Occipital lobe (tissue), 1 donor: ENCODE measurements at regions not wholly inside any gene's neighbourhood (a gene's known extent, or its start where the extent isn't known, plus 50 kb on each side); places are given as distances from the start of the nearest gene placed in this dataset.

ENCODE experiments used
- DNase-seq: peaks from one replicate; lab custom pipeline; 2025; lab: John Stamatoyannopoulos, UW

DNA sequence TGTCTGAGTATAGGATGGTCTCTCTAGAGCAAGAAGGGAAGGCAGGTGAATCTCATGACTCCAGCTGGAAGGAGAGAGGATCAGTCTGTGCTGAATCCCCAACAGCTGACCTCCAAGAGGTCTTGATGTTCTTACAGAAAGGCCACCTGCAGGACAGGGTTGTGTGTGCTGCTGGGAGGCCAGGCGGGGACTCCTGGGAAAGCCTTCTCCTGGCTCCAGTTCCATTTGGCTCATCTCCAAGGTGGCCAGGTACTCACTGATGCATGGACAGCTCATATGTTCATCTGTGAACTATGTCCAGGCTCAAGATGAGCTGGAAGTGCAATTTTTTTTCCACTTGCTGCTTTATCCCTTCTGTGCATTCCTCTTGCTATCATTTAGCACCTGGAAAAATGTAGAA, 730.2 kb upstream of the RBFOX1 start:
- no peak for DNase-seq

DNA sequence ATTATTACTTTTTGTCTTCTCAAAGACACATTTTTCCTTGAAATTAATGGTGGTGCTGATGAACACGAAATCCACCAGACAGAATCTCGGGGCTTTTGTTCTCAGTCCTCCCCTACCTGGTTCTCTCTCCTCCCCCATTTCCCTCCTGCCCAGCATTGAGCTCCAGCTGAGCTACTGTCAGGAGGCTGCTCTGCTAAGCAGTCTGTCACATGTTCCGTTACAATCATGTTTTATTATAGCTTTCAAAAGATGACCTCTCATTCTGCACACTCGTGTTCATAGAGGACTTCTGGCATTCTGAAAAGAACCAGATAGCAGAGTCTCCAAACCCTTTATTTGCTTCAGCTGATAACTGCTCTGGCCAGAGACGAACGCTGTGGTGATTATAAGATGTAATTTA, 732.5 kb upstream of the RBFOX1 start:
- DNase-seq, result no peak

DNA sequence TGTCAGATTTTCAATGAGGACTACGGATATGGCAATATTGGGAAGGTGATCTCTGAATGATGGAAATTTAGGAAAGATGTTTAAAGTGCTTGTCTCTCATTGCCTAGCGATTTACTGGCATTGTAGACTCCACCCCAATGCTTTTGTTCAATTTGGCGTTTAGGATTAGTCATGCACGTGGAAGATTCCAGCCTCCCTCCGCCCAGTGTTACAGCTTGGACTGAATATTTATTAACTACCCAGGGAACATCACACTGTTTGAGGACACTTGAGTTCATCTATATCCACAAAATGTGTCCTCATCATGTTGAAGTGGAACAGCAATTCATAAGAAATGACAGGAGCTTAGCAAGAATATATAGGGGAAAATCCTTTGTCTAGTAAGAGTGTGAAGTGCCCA, 738.8 kb upstream of the RBFOX1 start:
- DNase-seq, result no peak

- no peak for DNase-seq
Observed at GRCh38 chr16:6576606-6577005, 756.0 kb upstream of the RBFOX1 start.

GRCh38 chr16:6576113-6576512, 756.5 kb upstream of the RBFOX1 start:
- DNase-seq, result no peak

DNA sequence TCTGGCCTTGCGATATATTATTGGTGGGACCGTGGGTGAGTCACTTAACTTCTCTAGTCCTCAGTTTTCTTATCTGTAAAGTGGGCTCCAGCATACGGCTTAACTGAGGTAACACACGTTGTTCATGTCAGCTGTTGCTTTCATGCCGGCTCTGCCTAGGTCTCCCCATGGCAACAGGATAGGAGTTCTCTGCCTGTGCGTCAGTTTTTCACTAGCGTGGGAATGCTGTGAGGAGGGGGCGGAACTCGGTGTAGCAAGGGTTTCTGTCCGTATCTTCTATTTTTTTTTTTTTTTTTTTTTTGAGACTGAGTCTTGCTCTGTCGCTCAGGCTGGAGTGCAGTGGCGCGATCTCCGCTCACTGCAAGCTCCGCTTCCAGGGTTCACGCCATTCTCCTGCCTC, 758.5 kb upstream of the RBFOX1 start:
- DNase-seq, result no peak

DNA sequence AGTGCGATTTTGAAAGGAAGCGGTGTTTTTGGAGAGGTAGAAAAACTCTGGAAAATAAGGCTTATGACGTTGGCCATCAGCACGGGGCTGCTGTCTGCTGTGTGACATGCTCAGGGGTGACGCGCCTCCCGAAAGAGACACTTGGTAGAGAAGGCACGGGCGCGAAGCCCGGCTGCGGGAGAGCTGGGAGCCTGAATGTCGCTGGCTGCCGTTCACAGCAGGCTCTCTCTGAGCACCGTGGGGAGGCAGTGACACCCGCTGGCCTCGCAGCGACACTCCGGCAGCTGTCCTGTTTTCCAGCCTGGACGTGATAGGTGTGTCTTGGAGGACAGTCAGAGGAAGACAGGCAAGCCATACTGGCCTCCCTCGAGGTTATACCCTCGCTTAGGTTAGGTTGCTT, 759.1 kb upstream of the RBFOX1 start:
- DNase-seq, result peak; percentile 74

GRCh38 chr16:6571044-6571443, 761.6 kb upstream of the RBFOX1 start:
- no peak for DNase-seq

GRCh38 chr16:6570530-6570929, 762.1 kb upstream of the RBFOX1 start:
- no peak for DNase-seq

- DNase-seq, result no peak
Observed at GRCh38 chr16:6562986-6563385, 769.7 kb upstream of the RBFOX1 start.

- DNase-seq, result no peak
Observed at GRCh38 chr16:6560306-6561100, 772.1 kb upstream of the RBFOX1 start.

- DNase-seq, result no peak
Observed at GRCh38 chr16:6558661-6559060, 774.0 kb upstream of the RBFOX1 start.

DNA sequence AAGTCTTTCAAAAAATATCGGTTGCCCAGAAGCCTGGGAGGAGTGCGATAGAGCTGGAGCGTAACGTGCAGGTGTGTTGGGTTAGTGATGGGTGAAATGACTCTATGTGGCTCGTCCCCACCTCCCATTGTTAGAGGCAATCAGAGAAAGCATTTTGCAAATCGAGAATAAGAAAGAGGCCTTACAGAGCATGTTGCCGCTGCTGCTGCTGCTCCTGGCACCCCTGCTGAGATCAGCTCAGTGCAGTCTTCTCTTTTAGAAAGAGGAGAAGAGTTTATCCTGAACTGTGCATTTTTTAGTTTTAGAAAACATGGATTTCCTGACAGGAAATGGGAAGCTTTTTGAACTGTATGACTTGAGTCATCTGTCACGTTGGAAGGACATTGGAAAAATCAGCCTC, 774.5 kb upstream of the RBFOX1 start:
- no peak for DNase-seq

- no peak for DNase-seq
Observed at GRCh38 chr16:6557353-6558023, 775.2 kb upstream of the RBFOX1 start.

DNA sequence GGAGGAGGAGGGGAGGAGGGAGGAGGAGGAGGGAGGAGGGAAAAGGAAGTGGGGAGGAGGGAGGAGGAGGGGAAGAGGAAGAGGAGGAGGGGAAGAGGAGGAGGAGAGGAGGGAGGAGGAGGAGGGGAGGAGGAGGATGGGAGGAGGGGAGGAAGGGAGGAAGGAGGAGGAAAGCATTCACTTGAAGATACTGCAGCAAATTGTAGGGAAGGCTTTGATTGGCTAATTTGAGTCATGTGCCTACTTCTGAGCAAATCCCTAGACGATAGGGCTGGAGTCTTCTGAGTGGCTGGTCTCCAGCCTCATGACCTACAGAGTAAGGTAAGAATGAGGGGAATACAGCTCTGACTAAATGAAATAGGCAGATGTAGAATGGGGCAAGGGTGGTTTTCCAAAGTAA, 783.2 kb upstream of the RBFOX1 start:
- no peak for DNase-seq

GRCh38 chr16:6548507-6548906, 784.1 kb upstream of the RBFOX1 start:
- no peak for DNase-seq

- DNase-seq, result no peak
Observed at GRCh38 chr16:6547131-6547530, 785.5 kb upstream of the RBFOX1 start.

DNA sequence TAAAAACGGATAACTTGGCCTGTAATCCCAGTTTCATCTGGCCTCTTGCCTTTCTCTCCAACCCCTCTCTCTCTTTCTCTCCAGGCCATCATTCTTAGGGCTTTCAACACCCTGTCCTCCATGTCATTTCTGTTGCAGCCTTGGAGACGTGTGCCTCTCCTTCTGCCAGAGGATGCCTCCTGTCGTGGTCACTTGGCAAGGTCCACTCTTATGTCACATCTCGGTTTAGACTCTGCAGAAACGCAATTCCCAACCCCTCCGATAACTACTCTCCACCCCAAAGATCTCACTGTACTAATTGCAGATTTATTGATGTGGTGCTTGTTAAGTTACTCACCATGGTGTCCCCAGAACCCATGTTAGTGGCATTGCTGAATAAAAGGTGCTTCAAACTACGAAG, 787.3 kb upstream of the RBFOX1 start:
- no peak for DNase-seq

- no peak for DNase-seq
Observed at GRCh38 chr16:6541267-6541666, 791.4 kb upstream of the RBFOX1 start.

GRCh38 chr16:6536411-6536810, 796.2 kb upstream of the RBFOX1 start:
- no peak for DNase-seq

DNA sequence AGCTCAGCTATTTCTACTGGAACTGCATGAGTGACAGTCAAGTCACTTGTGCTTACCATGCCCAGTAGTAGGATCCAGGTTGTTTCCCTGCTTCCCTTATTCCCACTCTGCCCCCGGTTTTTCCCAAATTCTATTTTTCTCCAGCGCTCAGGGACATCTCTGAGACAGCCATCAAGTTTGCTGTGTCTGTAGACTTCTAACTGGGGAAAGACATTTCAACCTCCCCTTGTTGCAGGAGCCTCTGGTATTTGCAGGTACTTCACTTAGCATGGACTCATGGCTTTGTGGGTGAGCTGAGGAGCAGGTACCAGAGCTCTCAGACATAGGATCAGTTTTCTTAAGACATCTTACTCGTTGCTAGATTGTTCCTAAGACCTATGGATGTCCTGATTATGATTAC, 801.6 kb upstream of the RBFOX1 start:
- no peak for DNase-seq

DNA sequence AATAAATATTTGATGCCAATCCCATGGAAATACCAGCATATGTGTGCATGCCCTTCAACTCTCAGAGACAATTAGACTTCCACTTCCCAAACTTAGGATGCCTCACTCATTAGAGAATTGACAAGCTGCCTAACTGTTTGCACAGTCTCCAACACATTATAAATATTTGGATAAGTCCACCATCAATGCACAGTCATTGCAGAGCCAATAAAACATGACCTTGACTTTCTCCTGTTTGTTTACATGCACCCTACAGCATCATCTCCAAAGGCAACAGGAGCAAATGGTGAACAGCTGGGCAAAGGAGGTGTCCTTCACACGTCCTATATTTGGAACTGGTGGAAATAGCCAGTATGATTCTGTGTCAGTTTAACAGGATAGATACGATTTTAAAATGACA, 804.4 kb upstream of the RBFOX1 start:
- DNase-seq, result no peak

- no peak for DNase-seq
Observed at GRCh38 chr16:6527646-6528045, 805.0 kb upstream of the RBFOX1 start.
